ENCODE measurements at regions not wholly inside any gene's neighbourhood (a gene's known extent, or its start where the extent isn't known, plus 50 kb on each side); places are given as distances from the start of the nearest gene placed in this dataset.

DNA sequence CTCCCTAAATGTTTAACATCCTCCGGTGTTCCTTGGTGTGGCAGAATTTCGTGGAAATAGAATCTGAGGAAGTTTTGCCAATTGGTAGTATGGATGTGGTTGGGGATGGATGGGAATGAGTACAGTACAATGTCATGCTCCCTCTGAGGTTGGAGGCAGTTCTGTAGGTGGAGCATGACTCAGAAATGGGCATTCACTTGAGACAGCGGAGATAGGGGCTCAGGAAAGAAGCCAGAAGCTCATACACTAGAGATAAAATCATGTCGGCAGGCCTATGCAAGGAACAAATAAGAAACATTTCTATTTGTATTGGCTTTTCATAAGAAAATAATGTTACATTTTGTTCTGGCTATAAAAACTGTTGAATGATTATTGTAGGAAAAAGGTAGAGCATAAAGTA is 196.0 kb downstream of the URB2 start:
- H3K27ac Mint-ChIP-seq = no peak overlapping the region
- H3K36me3 Mint-ChIP-seq (ENCODE audit: low read depth) = no peaks in the 10 kb centered on the region
- H3K27me3 Mint-ChIP-seq = peaks cover 18% of the 10 kb centered on the region
- no peak overlapping the region for H3K4me3 Mint-ChIP-seq
- no peak for ATAC-seq (replicated peaks)
- H3K9me3 Mint-ChIP-seq = peaks cover 12% of the 10 kb centered on the region
- H3K4me1 Mint-ChIP-seq = no peaks in the 10 kb centered on the region

DNA sequence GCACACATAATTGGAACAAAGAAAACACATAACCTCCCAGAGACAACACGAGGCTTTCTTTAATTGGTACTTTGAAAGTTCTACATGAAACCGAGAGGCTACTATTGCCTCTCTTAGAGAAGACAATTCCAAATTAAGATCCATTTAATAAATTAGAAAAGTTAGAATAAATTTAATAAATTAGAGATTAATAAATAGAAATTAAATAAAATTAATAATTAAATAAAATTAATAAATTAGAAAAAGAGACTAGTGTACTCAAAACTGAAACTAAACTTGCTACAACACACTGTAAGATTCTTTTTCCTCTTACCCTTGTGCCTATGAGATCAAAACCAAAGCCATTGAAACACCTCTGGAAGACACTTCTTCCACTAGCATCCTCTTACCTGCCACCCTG is 199.0 kb downstream of the URB2 start:
- H3K27me3 Mint-ChIP-seq = peaks cover 20% of the 10 kb centered on the region
- no peak for ATAC-seq (replicated peaks)
- H3K9me3 Mint-ChIP-seq = peaks cover 20% of the 10 kb centered on the region
- no peak overlapping the region for H3K4me3 Mint-ChIP-seq
- H3K27ac Mint-ChIP-seq = no peak overlapping the region
- H3K36me3 Mint-ChIP-seq (ENCODE audit: low read depth) = no peaks in the 10 kb centered on the region
- H3K4me1 Mint-ChIP-seq = no peaks in the 10 kb centered on the region

DNA sequence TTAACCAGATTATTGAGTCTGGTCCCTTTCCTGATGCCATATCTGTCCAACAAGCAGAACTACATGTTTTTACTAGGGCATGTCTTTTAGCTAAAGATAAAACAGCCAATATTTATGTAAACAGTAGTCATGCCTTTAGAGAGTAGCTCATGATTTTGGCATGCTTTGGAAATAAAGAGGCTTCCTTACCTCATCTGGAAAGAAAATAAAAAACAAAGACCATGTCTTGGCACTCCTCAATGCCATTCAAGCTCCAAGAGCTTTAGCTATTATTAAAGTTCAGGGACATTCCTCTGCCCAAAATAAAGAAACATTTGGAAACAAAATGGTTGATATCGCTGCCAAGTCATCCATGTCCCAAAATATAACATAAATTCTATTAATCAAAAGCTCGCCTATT is 202.4 kb downstream of the URB2 start:
- peaks cover 28% of the 10 kb centered on the region for H3K27me3 Mint-ChIP-seq
- H3K4me3 Mint-ChIP-seq = no peak overlapping the region
- peaks cover 20% of the 10 kb centered on the region for H3K9me3 Mint-ChIP-seq
- H3K4me1 Mint-ChIP-seq = no peaks in the 10 kb centered on the region
- ATAC-seq (replicated peaks) = no peak
- H3K36me3 Mint-ChIP-seq (ENCODE audit: low read depth) = no peaks in the 10 kb centered on the region
- no peak overlapping the region for H3K27ac Mint-ChIP-seq

DNA sequence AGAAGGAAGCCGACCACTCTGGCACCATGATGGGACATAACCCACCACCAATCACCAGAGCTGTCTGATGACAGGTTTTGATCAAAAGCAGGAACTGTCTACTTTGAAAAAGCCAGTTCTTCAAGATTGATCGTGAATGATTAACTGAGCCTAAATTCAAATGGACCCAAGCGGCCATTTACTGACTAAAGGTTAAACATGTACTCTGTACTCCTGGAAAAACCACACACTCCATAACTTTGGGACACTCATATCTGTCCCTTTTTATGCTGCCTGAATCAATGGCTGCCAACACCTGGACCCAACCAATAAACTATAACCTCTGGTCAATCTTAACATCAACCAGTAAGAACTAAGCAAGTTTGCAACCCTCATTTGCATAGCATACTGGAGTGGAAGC is 206.6 kb downstream of the URB2 start:
- no peaks in the 10 kb centered on the region for H3K36me3 Mint-ChIP-seq (ENCODE audit: low read depth)
- ATAC-seq (replicated peaks) = no peak
- H3K4me1 Mint-ChIP-seq = no peaks in the 10 kb centered on the region
- H3K27me3 Mint-ChIP-seq = peaks cover 25% of the 10 kb centered on the region
- H3K9me3 Mint-ChIP-seq = peaks cover 4% of the 10 kb centered on the region
- no peak overlapping the region for H3K27ac Mint-ChIP-seq
- H3K4me3 Mint-ChIP-seq = no peak overlapping the region

DNA sequence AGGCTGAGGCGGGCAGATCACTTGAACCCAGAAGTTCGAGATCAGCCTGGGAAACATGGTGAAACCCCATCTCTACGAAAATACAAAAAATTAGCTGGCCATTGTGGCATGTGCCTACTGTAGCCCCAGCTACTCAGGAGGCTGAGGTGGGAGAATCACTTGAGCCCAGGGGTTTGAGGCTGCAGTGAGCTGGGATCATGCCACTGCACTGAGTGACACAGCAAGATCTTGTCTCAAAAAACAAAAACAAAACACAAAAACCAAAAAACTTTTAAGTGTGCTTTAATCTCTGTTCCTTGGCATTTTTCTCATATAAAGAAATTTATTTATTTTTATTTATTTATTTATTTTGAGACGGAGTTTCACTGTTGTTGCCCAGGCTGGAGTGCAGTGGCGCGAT is 208.2 kb downstream of the URB2 start:
- Mint-ChIP-seq H3K9me3 (no peaks in the 10 kb centered on the region), H3K4me3 (no peak overlapping the region)

DNA sequence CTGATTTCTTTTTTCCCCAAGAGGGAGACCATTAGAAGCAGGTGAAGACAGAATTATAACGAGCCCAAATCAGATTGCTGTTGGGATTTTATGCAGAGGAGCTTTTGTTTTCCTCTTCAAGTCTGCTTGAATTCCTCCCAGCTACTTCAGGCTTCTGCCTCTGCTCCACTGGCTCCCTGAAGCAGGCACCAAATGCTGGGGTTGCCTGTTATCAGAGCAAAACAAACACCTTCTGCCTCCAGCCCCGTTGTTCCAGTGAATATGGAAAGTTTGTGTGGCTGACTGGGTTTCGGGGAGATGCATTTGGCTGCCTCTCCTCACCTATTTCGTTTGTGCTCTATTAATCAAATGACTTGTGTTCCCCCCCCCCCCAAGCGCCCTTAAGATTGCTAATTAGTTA is 209.2 kb downstream of the URB2 start:
- no peaks in the 10 kb centered on the region for H3K4me1 Mint-ChIP-seq
- no peak overlapping the region for H3K4me3 Mint-ChIP-seq
- ATAC-seq (replicated peaks) = no peak
- H3K9me3 Mint-ChIP-seq = no peaks in the 10 kb centered on the region
- no peak overlapping the region for H3K27ac Mint-ChIP-seq
- H3K27me3 Mint-ChIP-seq = peaks cover 30% of the 10 kb centered on the region
- no peaks in the 10 kb centered on the region for H3K36me3 Mint-ChIP-seq (ENCODE audit: low read depth)

More for the DNA sequence above, 208.2 kb downstream of the URB2 start:
- Mint-ChIP-seq H3K36me3 (ENCODE audit: low read depth) (no peaks in the 10 kb centered on the region), H3K4me1 (no peaks in the 10 kb centered on the region), H3K27ac (no peak overlapping the region), H3K27me3 (peaks cover 25% of the 10 kb centered on the region)
- ATAC-seq (replicated peaks) = no peak

DNA sequence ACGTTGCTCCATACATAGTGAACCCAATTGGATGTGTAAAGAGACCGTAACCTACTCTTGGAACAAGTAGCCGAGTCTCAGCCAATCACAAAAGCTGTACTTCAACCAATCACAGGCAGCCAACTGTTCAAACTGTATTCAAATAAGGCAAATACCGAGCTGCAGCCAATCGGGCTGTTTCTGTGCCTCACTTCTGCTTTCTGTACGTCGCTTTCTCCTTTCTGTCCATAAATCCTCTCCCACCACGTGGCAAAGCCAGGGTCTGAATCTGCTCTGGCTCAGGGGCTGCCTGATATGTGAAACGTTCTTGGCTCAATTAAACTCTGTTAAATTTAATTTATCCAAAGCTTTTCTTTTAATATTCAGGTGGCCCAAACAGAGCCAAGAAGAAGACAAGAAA is 210.3 kb downstream of the URB2 start:
- no peaks in the 10 kb centered on the region for H3K9me3 Mint-ChIP-seq
- no peaks in the 10 kb centered on the region for H3K36me3 Mint-ChIP-seq (ENCODE audit: low read depth)
- H3K4me1 Mint-ChIP-seq = no peaks in the 10 kb centered on the region
- no peak for ATAC-seq (replicated peaks)
- H3K4me3 Mint-ChIP-seq = no peak overlapping the region
- H3K27me3 Mint-ChIP-seq = peaks cover 28% of the 10 kb centered on the region
- H3K27ac Mint-ChIP-seq = no peak overlapping the region

DNA sequence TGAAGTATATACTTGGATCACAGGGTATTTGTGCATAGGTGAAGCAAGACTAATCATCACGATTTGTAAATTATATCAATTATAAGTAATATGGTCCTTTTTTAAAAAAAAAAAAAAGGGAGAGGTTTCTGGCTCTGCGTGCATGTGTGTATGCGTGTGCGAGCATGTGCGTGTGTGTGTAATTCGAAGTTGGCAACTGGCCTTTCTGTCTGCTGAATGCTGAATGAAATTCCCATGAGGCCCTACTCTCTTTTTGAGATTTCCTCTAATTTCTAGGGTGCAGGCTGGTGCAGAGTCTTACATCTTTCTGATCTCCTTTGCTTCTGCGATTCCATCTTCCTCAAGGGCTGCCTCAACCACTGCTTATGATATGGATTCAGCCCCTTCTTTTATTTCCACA is 212.2 kb downstream of the URB2 start:
- no peaks in the 10 kb centered on the region for H3K4me1 Mint-ChIP-seq
- H3K36me3 Mint-ChIP-seq (ENCODE audit: low read depth) = no peaks in the 10 kb centered on the region
- no peak overlapping the region for H3K27ac Mint-ChIP-seq
- no peak overlapping the region for H3K4me3 Mint-ChIP-seq
- no peak for ATAC-seq (replicated peaks)
- H3K27me3 Mint-ChIP-seq = peaks cover 28% of the 10 kb centered on the region
- no peaks in the 10 kb centered on the region for H3K9me3 Mint-ChIP-seq

DNA sequence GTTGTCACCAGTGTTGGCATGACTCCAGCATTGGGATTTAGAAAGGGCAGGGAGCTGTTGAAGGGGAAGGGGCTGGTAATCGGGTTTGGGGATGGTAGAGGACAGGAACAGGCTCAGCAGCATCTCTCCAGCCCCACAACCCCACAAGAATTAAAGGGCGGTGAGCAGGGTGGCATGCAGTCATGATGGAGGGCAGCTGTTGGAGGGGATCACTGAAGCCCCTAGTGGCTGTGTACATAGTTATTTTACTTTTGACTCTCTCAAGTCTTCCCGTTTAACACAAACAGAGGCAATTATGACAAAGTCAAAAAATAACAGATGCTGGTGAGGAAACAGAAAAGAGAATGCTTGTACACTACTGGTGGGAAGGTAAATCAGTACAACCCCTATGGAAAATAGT is 213.8 kb downstream of the URB2 start:
- Mint-ChIP-seq H3K4me3 (no peak overlapping the region), H3K9me3 (no peaks in the 10 kb centered on the region), H3K36me3 (ENCODE audit: low read depth) (no peaks in the 10 kb centered on the region), H3K27me3 (peaks cover 31% of the 10 kb centered on the region), H3K4me1 (no peaks in the 10 kb centered on the region), H3K27ac (no peak overlapping the region)
- ATAC-seq (replicated peaks) = no peak

DNA sequence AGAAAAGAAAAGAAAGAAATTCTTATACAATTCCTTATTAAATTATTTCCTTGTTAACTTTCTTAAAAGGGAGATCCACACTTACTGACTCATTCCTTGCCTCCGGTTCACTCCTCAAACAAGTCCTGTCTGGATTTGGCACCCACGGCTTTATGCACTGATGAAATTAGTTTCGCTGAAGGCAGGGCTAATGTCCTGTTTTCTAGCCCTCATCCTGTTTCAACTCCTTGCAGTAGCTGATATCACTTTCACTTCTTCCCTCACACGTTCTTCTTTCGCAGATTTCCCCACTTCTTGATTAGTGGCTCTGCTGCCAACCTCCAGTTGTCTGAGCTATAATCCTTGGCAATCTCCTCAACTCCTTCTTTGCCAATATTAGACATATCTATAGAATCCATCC is 215.2 kb downstream of the URB2 start:
- no peak overlapping the region for H3K27ac Mint-ChIP-seq
- no peak for ATAC-seq (replicated peaks)
- H3K36me3 Mint-ChIP-seq (ENCODE audit: low read depth) = no peaks in the 10 kb centered on the region
- no peaks in the 10 kb centered on the region for H3K4me1 Mint-ChIP-seq
- H3K4me3 Mint-ChIP-seq = no peak overlapping the region
- peaks cover 36% of the 10 kb centered on the region for H3K27me3 Mint-ChIP-seq
- H3K9me3 Mint-ChIP-seq = no peaks in the 10 kb centered on the region

DNA sequence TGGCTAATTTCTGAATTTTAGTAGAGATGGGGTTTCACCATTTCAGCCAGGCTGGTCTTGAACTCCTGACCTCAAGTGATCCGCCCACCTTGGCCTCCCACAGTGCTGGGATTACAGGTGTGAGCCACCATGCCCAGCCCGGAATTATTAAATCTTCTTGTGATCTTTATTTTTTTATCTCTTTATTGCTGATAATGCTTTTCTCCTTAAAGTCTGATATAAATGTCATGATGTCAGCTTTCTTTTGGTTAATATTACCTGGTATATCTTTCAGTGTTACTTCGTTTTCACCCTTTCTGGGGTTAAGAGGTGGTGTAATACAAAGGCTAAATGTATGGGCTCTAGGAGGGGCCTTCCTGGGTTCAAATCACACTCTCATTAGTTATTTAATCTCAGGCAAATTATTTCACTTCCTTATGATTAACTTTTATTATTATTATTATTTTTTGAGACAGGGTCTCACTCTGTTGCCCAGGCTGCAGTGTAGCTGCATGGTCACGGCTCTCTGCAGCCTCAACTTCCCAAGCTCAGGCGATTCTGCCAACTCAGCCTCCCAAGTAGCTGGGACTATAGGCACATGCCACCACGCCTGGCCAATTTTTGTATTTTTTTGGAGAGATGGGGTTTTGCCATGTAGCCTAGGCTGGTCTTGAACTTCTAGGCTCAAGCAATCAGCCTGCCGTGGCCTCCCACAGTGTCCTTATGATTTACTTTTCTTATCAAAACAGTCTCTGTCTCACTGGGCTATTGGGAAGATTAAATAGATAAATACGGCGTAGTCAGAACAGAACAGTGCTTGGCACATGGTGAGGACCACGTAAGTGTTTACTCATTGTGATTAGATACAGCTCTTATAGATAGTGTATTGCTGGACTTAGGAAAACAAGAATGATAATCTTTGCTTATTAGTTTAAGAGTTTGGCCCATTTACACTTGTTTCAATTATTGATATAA is 216.5 kb downstream of the URB2 start:
- Mint-ChIP-seq H3K9me3 (no peaks in the 10 kb centered on the region), H3K4me3 (no peak overlapping the region), H3K36me3 (ENCODE audit: low read depth) (no peaks in the 10 kb centered on the region), H3K4me1 (no peaks in the 10 kb centered on the region), H3K27ac (no peak overlapping the region), H3K27me3 (peaks cover 36% of the 10 kb centered on the region)
- ATAC-seq (replicated peaks) = no peak

DNA sequence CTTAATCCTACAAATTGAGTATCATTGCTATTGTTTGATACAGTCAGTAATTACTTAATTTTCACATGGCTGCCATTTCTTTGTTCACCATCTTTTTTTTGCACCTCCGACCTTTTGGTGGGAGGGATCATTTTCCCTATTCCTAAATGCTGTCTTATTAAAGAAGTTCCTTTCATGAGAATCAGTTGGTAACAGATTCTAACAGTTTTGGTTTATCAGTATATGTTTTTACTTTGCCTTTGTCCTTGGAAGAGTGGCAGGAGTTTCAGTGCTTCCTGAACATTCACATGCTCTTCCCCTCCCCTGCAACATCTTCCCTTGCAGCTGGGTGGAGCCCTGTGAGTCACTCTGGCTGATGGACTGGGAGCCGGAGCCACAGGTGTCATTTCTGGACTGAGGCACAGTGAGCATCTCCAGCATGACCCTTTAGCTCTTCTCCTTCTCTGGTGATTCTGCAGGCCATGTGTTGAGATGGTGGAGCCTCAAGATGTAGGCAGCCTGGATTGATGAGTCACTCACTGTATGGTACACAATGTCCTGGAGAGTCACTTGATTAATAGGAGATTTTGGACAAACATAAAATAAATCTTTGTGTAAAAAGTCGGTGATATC is 217.7 kb downstream of the URB2 start:
- no peak overlapping the region for H3K27ac Mint-ChIP-seq
- no peaks in the 10 kb centered on the region for H3K4me1 Mint-ChIP-seq
- H3K36me3 Mint-ChIP-seq (ENCODE audit: low read depth) = no peaks in the 10 kb centered on the region
- peaks cover 36% of the 10 kb centered on the region for H3K27me3 Mint-ChIP-seq
- H3K4me3 Mint-ChIP-seq = no peak overlapping the region
- no peaks in the 10 kb centered on the region for H3K9me3 Mint-ChIP-seq
- peak; percentile 39 for ATAC-seq (replicated peaks)

DNA sequence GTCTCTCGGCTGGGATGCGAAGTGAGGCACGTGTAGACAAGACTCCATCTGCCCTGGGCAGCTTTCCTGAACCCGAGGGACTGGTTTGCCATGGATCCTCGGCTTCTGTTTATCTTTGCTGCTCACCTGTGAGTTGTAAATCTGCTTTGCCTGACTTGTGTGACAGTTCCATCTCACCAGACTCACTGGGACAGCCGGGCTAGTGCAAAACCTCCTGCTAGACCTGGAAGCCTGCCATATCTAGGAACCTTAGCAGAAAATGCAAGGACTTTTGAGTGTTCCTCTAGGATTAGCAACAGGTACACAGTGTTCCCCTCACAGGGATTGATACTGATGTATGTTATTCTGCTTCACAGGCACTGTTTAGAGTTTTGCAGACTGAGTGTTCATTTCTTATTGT is 218.6 kb downstream of the URB2 start:
- ATAC-seq (replicated peaks) = no peak
- H3K4me3 Mint-ChIP-seq = no peak overlapping the region
- H3K36me3 Mint-ChIP-seq (ENCODE audit: low read depth) = no peaks in the 10 kb centered on the region
- H3K4me1 Mint-ChIP-seq = no peaks in the 10 kb centered on the region
- no peaks in the 10 kb centered on the region for H3K9me3 Mint-ChIP-seq
- no peak overlapping the region for H3K27ac Mint-ChIP-seq
- peaks cover 30% of the 10 kb centered on the region for H3K27me3 Mint-ChIP-seq

DNA sequence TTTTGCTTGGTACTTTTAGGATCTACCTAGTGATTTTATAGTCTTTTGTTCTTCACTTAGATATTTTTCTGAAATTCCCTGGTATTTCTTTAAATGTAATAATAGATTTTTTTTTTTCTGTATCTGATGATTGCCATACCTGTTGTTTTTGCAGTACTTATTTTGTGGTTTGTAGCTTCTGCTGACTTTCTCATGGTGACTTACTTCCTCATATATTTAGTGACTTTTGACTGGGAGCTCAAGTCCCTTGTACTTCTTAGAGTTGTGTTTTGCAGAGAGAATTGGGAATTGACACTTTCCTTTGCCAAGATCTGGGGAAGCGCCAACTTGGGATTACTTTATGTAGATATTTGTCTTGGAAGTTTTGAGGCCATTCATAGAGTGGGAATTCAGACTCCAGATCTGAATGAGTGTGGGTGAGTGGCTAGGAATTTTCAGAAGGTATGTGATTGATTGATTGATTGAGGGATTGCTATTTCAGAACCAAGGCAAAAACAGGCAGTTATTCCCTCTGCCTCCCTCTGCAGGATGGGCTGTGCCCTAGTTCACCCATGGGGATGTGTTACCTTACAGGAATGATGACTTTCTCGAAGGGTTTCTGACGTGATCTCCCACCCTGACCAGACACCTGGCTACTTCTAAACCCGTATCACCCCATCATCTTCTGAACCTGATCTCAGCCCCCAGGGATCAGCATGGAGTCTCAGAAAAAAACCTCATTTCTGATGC is 219.5 kb downstream of the URB2 start:
- no peaks in the 10 kb centered on the region for H3K36me3 Mint-ChIP-seq (ENCODE audit: low read depth)
- H3K4me1 Mint-ChIP-seq = no peaks in the 10 kb centered on the region
- H3K27ac Mint-ChIP-seq = no peak overlapping the region

DNA sequence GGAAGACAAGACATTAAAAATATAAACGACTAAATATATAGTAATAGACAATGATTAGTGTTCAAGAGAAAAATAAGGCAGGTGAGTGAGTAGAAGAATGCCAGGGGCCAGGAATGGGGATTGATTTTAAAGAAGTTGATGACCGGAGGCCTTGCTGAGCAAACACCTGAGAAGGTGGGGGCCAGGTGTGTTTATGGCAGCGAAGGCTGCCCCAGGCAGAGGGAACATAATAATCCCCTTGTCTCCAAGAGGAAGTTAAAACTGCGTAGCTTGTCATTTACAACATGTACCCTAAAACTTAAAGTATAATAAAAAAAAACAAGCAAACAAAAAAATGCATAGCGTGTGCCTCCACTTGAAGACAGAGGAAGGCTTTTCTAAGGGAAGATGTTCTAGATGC is 220.3 kb downstream of the URB2 start:
- no peak overlapping the region for H3K27ac Mint-ChIP-seq
- H3K36me3 Mint-ChIP-seq (ENCODE audit: low read depth) = no peaks in the 10 kb centered on the region
- H3K27me3 Mint-ChIP-seq = peaks cover 31% of the 10 kb centered on the region
- no peak overlapping the region for H3K4me3 Mint-ChIP-seq
- no peaks in the 10 kb centered on the region for H3K9me3 Mint-ChIP-seq
- ATAC-seq (replicated peaks) = no peak
- H3K4me1 Mint-ChIP-seq = no peaks in the 10 kb centered on the region

More for the DNA sequence above, 219.5 kb downstream of the URB2 start:
- no peaks in the 10 kb centered on the region for H3K9me3 Mint-ChIP-seq
- peaks cover 33% of the 10 kb centered on the region for H3K27me3 Mint-ChIP-seq
- H3K4me3 Mint-ChIP-seq = no peak overlapping the region
- ATAC-seq (replicated peaks) = no peak
